HL-60 (cell line): ENCODE measurements at regions not wholly inside any gene's neighbourhood (a gene's known extent, or its start where the extent isn't known, plus 50 kb on each side); places are given as distances from the start of the nearest gene placed in this dataset.

ENCODE experiments used
- CTCF ChIP-seq: IDR thresholded peaks from one replicate; pipeline ENCODE4 v1.5.1; 2011; ENCODE audit warnings: low read length, control low read depth, inconsistent platforms; ENCODE audit not compliant: insufficient read depth
- POLR2AphosphoS5 ChIP-seq: IDR thresholded peaks from 2 replicates; pipeline ENCODE4 v1.6.1; 2012; ENCODE audit warnings: low read depth

- TF ChIP-seq POLR2AphosphoS5: no peak
- TF ChIP-seq CTCF: no peak
Observed at GRCh38 chr5:37891832-37892231, 52.0 kb upstream of the GDNF start.
